Small intestine (tissue), 7 donors: ENCODE measurements at regions not wholly inside any gene's neighbourhood (a gene's known extent, or its start where the extent isn't known, plus 50 kb on each side); places are given as distances from the start of the nearest gene placed in this dataset.

ENCODE experiments used
- DNase-seq, 2 donors: peaks; one replicate each; pipeline versions ENCODE4 v3.0.0 to v3.0.0-alpha.2; 2013
- FAIRE-seq: peaks from 2 replicates; lab custom pipeline; 2012; peaks lifted over from hg19 to GRCh38; lab: Jason Lieb, UNC
- H3K27ac ChIP-seq, 3 donors: one replicate each; pipeline ENCODE4 v1.5.1; 2013; ENCODE audit warnings: low read length in 2 of 3, mild to moderate bottlenecking in 2 of 3, control low read depth in 1 of 3, inconsistent platforms in 1 of 3, low read depth in 1 of 3, moderate library complexity in 1 of 3
- H3K27me3 ChIP-seq, 3 donors: one replicate each; pipeline ENCODE4 v1.6.1; 2013; ENCODE audit warnings: low read length in 3 of 3, inconsistent platforms in 1 of 3; ENCODE audit not compliant: control insufficient read depth in 3 of 3, insufficient read depth in 3 of 3
- H3K36me3 ChIP-seq, 3 donors: one replicate each; pipeline ENCODE4 v1.6.1; 2013; ENCODE audit warnings: low read length in 3 of 3, inconsistent platforms in 1 of 3, low read depth in 1 of 3, mild to moderate bottlenecking in 1 of 3, moderate library complexity in 1 of 3; ENCODE audit not compliant: control insufficient read depth in 3 of 3, insufficient read depth in 2 of 3
- H3K4me1 ChIP-seq, 3 donors: one replicate each; pipeline ENCODE4 v1.6.1; 2013; ENCODE audit warnings: low read length in 2 of 3, inconsistent platforms in 1 of 3, low read depth in 1 of 3, mild to moderate bottlenecking in 1 of 3, moderate library complexity in 1 of 3; ENCODE audit not compliant: control insufficient read depth in 3 of 3, insufficient read depth in 2 of 3
- H3K4me3 ChIP-seq, 3 donors: one replicate each; pipeline ENCODE4 v1.5.1; 2013; ENCODE audit warnings: low read length in 3 of 3, control low read depth in 1 of 3, inconsistent platforms in 1 of 3, low read depth in 1 of 3, mild to moderate bottlenecking in 1 of 3, moderate library complexity in 1 of 3
- H3K9me3 ChIP-seq, 2 donors: one replicate each; pipeline ENCODE4 v1.6.1; 2013; ENCODE audit warnings: low read depth in 1 of 2, low read length in 1 of 2; ENCODE audit not compliant: control insufficient read depth in 2 of 2, insufficient read depth in 1 of 2
- WGBS, 3 donors: extraction: QIAGEN DNeasy Blood & Tissue Kit; methylation state at CpG; one replicate each; pipeline ENCODE4 v1.1.7; 2013; 5-methylcytosine and 5-hydroxymethylcytosine counted together
- donor health status: healthy with polysubstance abuse.
- donor health status: control.
- donor health status: control.
- donor health status: Bipolar disorder and iron deficiency.
- donor health status: healthy.

DNA sequence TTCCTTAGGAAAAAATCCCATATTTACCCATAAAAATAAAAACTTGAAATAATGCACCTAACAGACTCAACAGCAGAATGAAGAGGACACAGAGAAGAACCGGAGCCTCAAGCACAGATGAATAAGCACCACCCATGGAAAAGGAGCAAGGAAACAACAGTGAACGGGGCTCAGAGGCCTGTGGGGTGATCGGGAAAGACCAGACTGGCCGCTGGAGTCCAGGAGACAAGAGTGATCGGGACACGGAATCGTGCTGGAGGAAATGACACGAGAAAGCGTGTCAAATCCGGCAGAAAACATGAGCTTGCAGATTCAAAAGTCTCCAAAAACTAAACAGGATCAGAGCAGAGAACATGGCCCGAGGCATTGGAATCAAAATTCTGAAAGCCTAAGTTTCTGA is 448.0 kb upstream of the SALL3 start:
- DNase-seq (no peak), FAIRE-seq (no peak)
- peaks cover 0 to 3% (median 0%) of the 10 kb centered on the region in 3 donors for H3K27me3 ChIP-seq
- 88 to 91% (median 90%) methylated on average over 11 of the region's 11 CpGs for WGBS, 3 donors
- no peak overlapping the region for H3K4me3 ChIP-seq
- H3K36me3 ChIP-seq = no peaks in the 10 kb centered on the region
- H3K4me1 ChIP-seq = no peaks in the 10 kb centered on the region
- no peak overlapping the region for H3K27ac ChIP-seq
- H3K9me3 ChIP-seq = no peaks in the 10 kb centered on the region

GRCh38 chr18:78538669-78539440 is 440.8 kb upstream of the SALL3 start:
- Histone ChIP-seq H3K4me1 (no peaks in the 10 kb centered on the region), H3K4me3 (no peak overlapping the region), H3K27me3 (peaks cover 0 to 2% (median 0%) of the 10 kb centered on the region in 3 donors), H3K27ac (no peak overlapping the region), H3K9me3 (peaks cover 2 to 6% of the 10 kb centered on the region in 2 donors), H3K36me3 (no peaks in the 10 kb centered on the region)
- WGBS, 3 donors = 84 to 91% (median 86%) methylated on average over 20 of the region's 20 CpGs
- no peak for FAIRE-seq
- DNase-seq = no peak

DNA sequence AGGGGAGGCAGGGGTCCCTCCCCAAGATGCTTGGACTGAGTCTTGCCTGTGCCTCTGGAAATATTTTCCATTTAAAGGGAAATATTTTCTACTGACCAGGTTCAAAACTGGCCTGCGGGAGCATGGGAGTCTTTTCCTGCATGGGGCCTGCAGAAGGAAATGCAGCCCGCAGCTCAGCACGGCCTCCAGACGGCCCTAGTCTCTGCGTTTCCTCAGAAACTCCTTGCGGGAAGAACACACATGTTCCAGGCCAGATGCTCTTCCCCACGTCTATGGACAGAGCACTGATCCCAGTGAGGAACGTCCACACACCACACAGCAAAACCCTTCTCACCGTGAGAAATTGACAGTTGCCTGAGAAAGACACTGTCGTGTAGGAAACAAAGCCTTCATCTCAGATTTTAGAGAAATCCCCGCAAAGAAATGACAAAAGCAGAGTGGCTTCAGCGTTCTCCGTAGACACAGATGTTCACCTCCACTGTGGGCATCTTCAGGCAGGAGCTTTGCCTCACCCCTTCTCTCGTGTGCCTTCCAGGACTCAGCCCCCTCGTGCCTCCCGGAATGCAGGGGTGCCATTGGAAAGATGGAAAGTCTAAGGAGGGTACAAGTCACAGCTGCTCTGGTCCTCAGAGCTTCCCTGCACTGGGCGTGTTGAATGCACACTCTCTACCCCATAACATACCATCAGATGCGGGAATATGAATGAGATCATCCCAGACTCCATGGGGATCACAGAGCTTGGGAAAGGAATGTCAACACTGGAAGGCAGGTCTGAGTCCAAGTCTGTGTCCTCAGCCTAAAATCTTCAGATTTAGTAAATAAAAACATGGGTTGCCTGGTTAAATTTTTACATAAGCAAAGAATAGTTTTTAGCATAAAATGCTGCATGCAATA is 438.7 kb upstream of the SALL3 start:
- Histone ChIP-seq H3K4me1 (no peaks in the 10 kb centered on the region), H3K27ac (no peak overlapping the region), H3K36me3 (no peaks in the 10 kb centered on the region), H3K4me3 (no peak overlapping the region), H3K9me3 (peaks cover 2 to 6% of the 10 kb centered on the region in 2 donors), H3K27me3 (peaks cover 0 to 2% (median 0%) of the 10 kb centered on the region in 3 donors)
- WGBS, 3 donors = 83 to 87% (median 87%) methylated on average over 18 of the region's 18 CpGs
- no peak for DNase-seq
- FAIRE-seq = no peak

- Histone ChIP-seq H3K36me3 (no peaks in the 10 kb centered on the region), H3K4me1 (no peaks in the 10 kb centered on the region), H3K27ac (no peak overlapping the region), H3K4me3 (no peak overlapping the region), H3K27me3 (peaks cover 0 to 2% (median 0%) of the 10 kb centered on the region in 3 donors), H3K9me3 (peaks cover 2 to 6% of the 10 kb centered on the region in 2 donors)
- FAIRE-seq = no peak
- 10 to 36% (median 12%) methylated on average over 4 of the region's 4 CpGs for WGBS, 3 donors
- DNase-seq = peak in 1 of 2 donors; percentile 72
Observed at GRCh38 chr18:78542204-78542603, 437.4 kb upstream of the SALL3 start.

DNA sequence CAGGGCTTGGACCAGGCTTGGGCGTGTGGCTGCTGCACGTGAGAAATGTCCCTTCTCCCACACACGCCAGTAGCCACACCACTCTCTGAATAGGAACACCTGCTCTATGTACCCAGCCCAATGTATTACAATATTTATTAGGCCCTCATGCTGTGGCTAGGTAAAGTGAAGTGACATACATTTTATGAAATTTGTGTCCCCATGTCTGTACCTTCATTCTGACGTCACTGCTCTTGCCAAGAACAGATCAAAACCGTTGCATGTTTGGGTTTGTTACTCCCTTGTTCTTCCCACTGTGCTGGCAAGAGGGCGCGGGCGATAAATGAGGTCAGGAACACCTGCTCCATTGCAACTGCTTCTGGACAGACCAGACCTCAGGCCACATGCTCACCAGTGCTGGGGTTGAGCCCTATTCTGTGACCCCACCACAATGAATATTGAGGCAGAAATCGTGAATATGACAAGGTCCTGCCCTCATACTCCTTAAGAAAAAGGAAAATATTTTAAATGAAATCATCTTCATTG is 436.4 kb upstream of the SALL3 start:
- no peak for DNase-seq
- Histone ChIP-seq H3K36me3 (no peaks in the 10 kb centered on the region), H3K4me3 (no peak overlapping the region), H3K4me1 (no peaks in the 10 kb centered on the region), H3K27me3 (peaks cover 0 to 2% (median 0%) of the 10 kb centered on the region in 3 donors), H3K27ac (no peak overlapping the region), H3K9me3 (peaks cover 2 to 12% of the 10 kb centered on the region in 2 donors)
- FAIRE-seq = no peak
- WGBS, 3 donors = 77 to 80% (median 77%) methylated on average over 9 of the region's 9 CpGs

GRCh38 chr18:78546281-78546680 is 433.3 kb upstream of the SALL3 start:
- H3K4me1 ChIP-seq = no peaks in the 10 kb centered on the region
- FAIRE-seq (no peak), DNase-seq (no peak)
- H3K4me3 ChIP-seq = no peak overlapping the region
- H3K27ac ChIP-seq = no peak overlapping the region
- peaks cover 2 to 16% of the 10 kb centered on the region in 2 donors for H3K9me3 ChIP-seq
- no peaks in the 10 kb centered on the region for H3K27me3 ChIP-seq
- no peaks in the 10 kb centered on the region for H3K36me3 ChIP-seq
- 65 to 85% (median 77%) methylated on average over 5 of the region's 5 CpGs for WGBS, 3 donors

- 91 to 94% (median 93%) methylated on average over 19 of the region's 19 CpGs for WGBS, 3 donors
- H3K9me3 ChIP-seq = peaks cover 2 to 16% of the 10 kb centered on the region in 2 donors
- FAIRE-seq (no peak), DNase-seq (no peak)
- H3K4me3 ChIP-seq = no peak overlapping the region
- H3K4me1 ChIP-seq = no peaks in the 10 kb centered on the region
- no peaks in the 10 kb centered on the region for H3K27me3 ChIP-seq
- no peak overlapping the region for H3K27ac ChIP-seq
- H3K36me3 ChIP-seq = no peaks in the 10 kb centered on the region
Observed at GRCh38 chr18:78547817-78548216, 431.8 kb upstream of the SALL3 start.
